OCI-LY3 (cell line): ENCODE measurements at regions not wholly inside any gene's neighbourhood (a gene's known extent, or its start where the extent isn't known, plus 50 kb on each side); places are given as distances from the start of the nearest gene placed in this dataset.

Experiments
- H2AFZ ChIP-seq: fragments of 200-600, 300-600 bp; shearing (Covaris generic); 2 replicates; pipeline ENCODE4 v1.6.0; 2014; ENCODE audit warnings: antibody characterized with exemption, low read depth, low read length
- H3K27ac ChIP-seq: fragments of 200-600, 300-600 bp; sonication (generic); 2 replicates; pipeline ENCODE4 v1.5.1; 2014; ENCODE audit warnings: mild to moderate bottlenecking, low read length, moderate library complexity, mixed read lengths
- H3K27me3 ChIP-seq: fragments of 200-600, 300-600 bp; sonication (generic); 2 replicates; pipeline ENCODE4 v1.6.1; 2014; ENCODE audit warnings: low read depth, low read length, mixed read lengths
- H3K36me3 ChIP-seq: fragments of 200-600, 300-600 bp; sonication (generic); replicated peaks from 2 replicates; pipeline ENCODE3; 2014; ENCODE audit warnings: low read depth, low read length, mixed read lengths
- H3K4me1 ChIP-seq: fragments of 300-600, 200-600 bp; sonication (generic); 2 replicates; pipeline ENCODE4 v1.6.1; 2014; ENCODE audit warnings: low read length, mixed read lengths
- H3K4me2 ChIP-seq: fragments of 200-600, 300-600 bp; sonication (generic); 2 replicates; pipeline ENCODE4 v1.6.1; 2014; ENCODE audit warnings: low read length, mixed read lengths
- H3K4me3 ChIP-seq: fragments of 300-600, 200-600 bp; sonication (generic); 2 replicates; pipeline ENCODE4 v1.5.1; 2014; ENCODE audit warnings: antibody characterized with exemption, mild to moderate bottlenecking, low read length, moderate library complexity
- H3K79me2 ChIP-seq: fragments of 300-600, 200-600 bp; shearing (Covaris generic); 2 replicates; pipeline ENCODE4 v1.6.1; 2014; ENCODE audit warnings: mild to moderate bottlenecking, low read length, mixed read lengths
- H3K9ac ChIP-seq: fragments of 300-600, 200-600 bp; shearing (Covaris generic); 2 replicates; pipeline ENCODE4 v1.6.0; 2014; ENCODE audit warnings: mild to moderate bottlenecking, low read length, moderate library complexity
- H3K9me3 ChIP-seq: fragments of 200-600, 300-600 bp; shearing (Covaris generic); 2 replicates; pipeline ENCODE4 v1.6.1; 2014; ENCODE audit warnings: low read length, mixed read lengths; ENCODE audit not compliant: insufficient read depth
- H4K20me1 ChIP-seq: fragments of 200-600, 300-600 bp; sonication (generic); 2 replicates; pipeline ENCODE4 v1.6.1; 2016; ENCODE audit warnings: low read length, mixed read lengths; ENCODE audit not compliant: insufficient read depth
- CTCF ChIP-seq: fragments of 200-600, 300-600 bp; sonication (generic); IDR thresholded peaks from 2 replicates; pipeline ENCODE4 v1.5.1; 2014; ENCODE audit warnings: antibody characterized with exemption, low read length, low read depth
- EZH2phosphoT487 ChIP-seq: fragments of 200-600 bp; shearing (Covaris generic); IDR thresholded peaks from 2 replicates; pipeline ENCODE4 v1.6.1; 2018; ENCODE audit warnings: antibody characterized with exemption, mixed run types, low read depth

- Histone ChIP-seq H3K9me3 (no peaks in the 10 kb centered on the region), H3K79me2 (no peaks in the 10 kb centered on the region), H3K4me3 (no peak overlapping the region), H3K4me2 (no peak overlapping the region), H3K27ac (no peak overlapping the region), H3K27me3 (no peaks in the 10 kb centered on the region), H3K9ac (no peak overlapping the region), H3K4me1 (peaks cover 8% of the 10 kb centered on the region), H3K36me3 (no peaks in the 10 kb centered on the region), H2AFZ (no peak overlapping the region), H4K20me1 (no peaks in the 10 kb centered on the region)
- TF ChIP-seq CTCF (no peak), EZH2phosphoT487 (no peak)
These were observed 54.2 kb upstream of the NAP1L1 start for GRCh38 chr12:76138656-76139055.

DNA sequence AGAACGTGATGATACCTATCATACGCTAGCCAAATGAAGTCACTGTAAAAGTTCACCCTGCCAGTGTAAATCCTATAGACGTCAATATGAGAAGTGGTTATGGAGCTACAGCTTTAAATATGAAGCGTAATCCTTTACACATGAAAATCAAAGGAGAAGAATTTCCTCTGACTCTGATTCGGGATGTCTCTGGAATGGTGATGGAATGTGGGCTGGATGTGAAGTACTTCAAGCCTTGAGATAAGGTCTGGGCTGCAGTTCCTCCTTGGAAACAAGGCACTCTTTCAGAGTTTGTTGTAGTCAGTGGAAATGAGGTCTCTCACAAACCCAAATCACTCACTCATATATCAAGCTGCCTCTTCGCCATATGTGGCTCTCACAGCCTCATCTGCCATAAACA, 53.1 kb upstream of the NAP1L1 start:
- Histone ChIP-seq H3K36me3 (no peaks in the 10 kb centered on the region), H3K9me3 (no peaks in the 10 kb centered on the region), H3K4me1 (no peaks in the 10 kb centered on the region), H2AFZ (no peak overlapping the region), H4K20me1 (no peaks in the 10 kb centered on the region), H3K27ac (no peak overlapping the region), H3K27me3 (no peaks in the 10 kb centered on the region), H3K4me2 (no peak overlapping the region), H3K9ac (no peak overlapping the region), H3K4me3 (no peak overlapping the region), H3K79me2 (no peaks in the 10 kb centered on the region)
- no peak for TF ChIP-seq EZH2phosphoT487
- TF ChIP-seq CTCF, result no peak

GRCh38 chr12:76135456-76135855, 51.0 kb upstream of the NAP1L1 start:
- no peaks in the 10 kb centered on the region for H3K9me3 ChIP-seq
- no peak overlapping the region for H3K4me3 ChIP-seq
- no peak overlapping the region for H3K4me2 ChIP-seq
- H4K20me1 ChIP-seq, result no peaks in the 10 kb centered on the region
- H3K9ac ChIP-seq, result no peak overlapping the region
- no peaks in the 10 kb centered on the region for H3K36me3 ChIP-seq
- H3K79me2 ChIP-seq, result no peaks in the 10 kb centered on the region
- no peak for TF ChIP-seq CTCF
- H2AFZ ChIP-seq, result no peak overlapping the region
- H3K27ac ChIP-seq, result no peak overlapping the region
- H3K4me1 ChIP-seq, result no peaks in the 10 kb centered on the region
- no peaks in the 10 kb centered on the region for H3K27me3 ChIP-seq
